ENCODE measurements at regions not wholly inside any gene's neighbourhood (a gene's known extent, or its start where the extent isn't known, plus 50 kb on each side); places are given as distances from the start of the nearest gene placed in this dataset.

GRCh38 chr7:145169908-145170307 is 334.1 kb upstream of the TPK1 start:
- TF ChIP-seq CTCF (IDR thresholded peaks at IDR 0.05; ENCODE audit: extremely low read depth in 1 of 2, insufficient read depth in 1 of 2, low read depth in 1 of 2, low read length in 2 of 2) (no peak), FOS (IDR thresholded peaks at IDR 0.05; ENCODE audit: borderline replicate concordance, insufficient read depth, low read length) (no peak), JUN (IDR thresholded peaks at IDR 0.05; ENCODE audit: borderline replicate concordance, insufficient read depth, insufficient read length, low read depth) (no peak), MAX (IDR thresholded peaks at IDR 0.05; ENCODE audit: insufficient read depth, insufficient read length) (no peak), POLR2A (IDR thresholded peaks at IDR 0.05; ENCODE audit: low read depth, low read length) (no peak), POLR2AphosphoS5 (IDR thresholded peaks at IDR 0.05; ENCODE audit: insufficient read depth, low read depth, low read length) (no peak), EZH2 (IDR thresholded peaks at IDR 0.05; ENCODE audit: borderline replicate concordance, low read depth, low read length, severe bottlenecking) (no peak), MYC (IDR thresholded peaks at IDR 0.05; ENCODE audit: low read depth, low read length) (no peak)

Measured in endothelial cell of umbilical vein (primary cell).